K562 (cell line): ENCODE measurements at regions not wholly inside any gene's neighbourhood (a gene's known extent, or its start where the extent isn't known, plus 50 kb on each side); places are given as distances from the start of the nearest gene placed in this dataset.

ENCODE experiments used
- ATAC-seq: fragments of 200-7000 bp; cut with Tn5 transposase; 3 replicates; pipeline ENCODE4 v1.9.1; 2020; ENCODE audit warnings: moderate library complexity
- BruUV-seq: library from RNA; stranded (reverse); fragments of 400-500 nt; replicated peaks from 2 replicates; lab custom pipeline; 2021; lab: Mats Ljungman, UMichigan
- CTCF ChIA-PET: fragments of 300-600 bp; formaldehyde crosslinking; extraction: SDS; loops from one replicate; lab custom pipeline; 2021; ENCODE audit warnings: low intra/inter-chr PET ratio; lab: Yijun Ruan, JAX
- POLR2A ChIA-PET: fragments of 300-600, 350-650 bp; sonication (Branson Sonifier 250); formaldehyde crosslinking; extraction: SDS; loops from one replicate; lab custom pipeline; 2021; ENCODE audit warnings: antibody characterized with exemption, inconsistent platforms; lab: Yijun Ruan, JAX
- DNase-seq, 4 experiments: peaks; one replicate each; pipeline versions ENCODE4 v3.0.0 to v3.0.0-alpha.2; 2011 to 2018; ENCODE audit warnings: low spot score in 3 of 4, mixed read lengths in 3 of 4; ENCODE audit errors: extremely low read depth in 1 of 4
- FAIRE-seq: peaks from 2 replicates; lab custom pipeline; 2011; peaks lifted over from hg19 to GRCh38; lab: Jason Lieb, UNC
- H2AFZ ChIP-seq: 2 replicates; pipeline ENCODE4 v1.6.0; 2011; ENCODE audit warnings: low read depth, low read length, control low read depth, inconsistent platforms
- H3K27ac ChIP-seq: fragments of 200-600 bp; 3 replicates; pipeline ENCODE4 v1.8.0; 2011; ENCODE audit warnings: low read depth, mild to moderate bottlenecking, control low read depth, inconsistent platforms, low read length, moderate library complexity, mixed read lengths; ENCODE audit errors: extremely low read depth
- H3K27me3 ChIP-seq, 2 experiments: fragments of 300-600 bp in 1 of 2; 2 replicates in 1 of 2; 3 replicates in 1 of 2; pipeline versions ENCODE4 v1.6.0 to v1.8.0; 2011; ENCODE audit warnings: inconsistent platforms in 2 of 2, low read length in 2 of 2, mild to moderate bottlenecking in 1 of 2, mixed read lengths in 1 of 2, moderate library complexity in 1 of 2; ENCODE audit not compliant: control insufficient read depth in 2 of 2, insufficient read depth in 2 of 2
- H3K36me3 ChIP-seq: fragments of 300-600 bp; 3 replicates; pipeline ENCODE4 v1.8.0; 2011; ENCODE audit warnings: mild to moderate bottlenecking, low read length, inconsistent platforms; ENCODE audit not compliant: control insufficient read depth, insufficient read depth
- H3K4me1 ChIP-seq, 2 experiments: fragments of 200-600 bp in 1 of 2; replicated peaks in 1 of 2; 2 replicates in 1 of 2; 3 replicates in 1 of 2; pipeline versions ENCODE4 v1.5.1 to v1.8.0; 2011; ENCODE audit warnings: inconsistent platforms in 2 of 2, low read length in 2 of 2, mild to moderate bottlenecking in 1 of 2, mixed read lengths in 1 of 2, moderate library complexity in 1 of 2; ENCODE audit not compliant: control insufficient read depth in 2 of 2, insufficient read depth in 2 of 2
- H3K4me2 ChIP-seq: 2 replicates; pipeline ENCODE4 v1.6.1; 2011; ENCODE audit warnings: low read length, control low read depth, inconsistent platforms, mixed read lengths; ENCODE audit not compliant: insufficient read depth
- H3K4me3 ChIP-seq: fragments of 200-600 bp; sonication (generic), shearing (Covaris generic); 2 replicates; pipeline ENCODE4 v1.5.1; 2016; ENCODE audit warnings: control low read depth, inconsistent platforms
- H3K79me2 ChIP-seq: fragments of 200-600 bp; 3 replicates; pipeline ENCODE4 v1.8.0; 2011; ENCODE audit warnings: low read length, inconsistent platforms; ENCODE audit not compliant: control insufficient read depth, insufficient read depth
- H3K9ac ChIP-seq, 2 experiments: 2 replicates each; pipeline versions ENCODE4 v1.6.0 to v1.6.1; 2011; ENCODE audit warnings: low read depth in 2 of 2, low read length in 2 of 2, control low read depth in 1 of 2, inconsistent platforms in 1 of 2, mild to moderate bottlenecking in 1 of 2, mixed read lengths in 1 of 2; ENCODE audit not compliant: insufficient read depth in 1 of 2
- H3K9me1 ChIP-seq: one replicate; pipeline ENCODE4 v1.6.0; 2011; ENCODE audit warnings: inconsistent platforms, mild to moderate bottlenecking, low read length, moderate library complexity; ENCODE audit not compliant: control insufficient read depth, insufficient read depth
- H3K9me3 ChIP-seq: replicated peaks from 2 replicates; pipeline ENCODE4 v1.5.1; 2011; ENCODE audit warnings: low read depth, low read length, inconsistent platforms; ENCODE audit not compliant: control insufficient read depth, insufficient read depth
- H4K20me1 ChIP-seq: replicated peaks from 2 replicates; pipeline ENCODE4 v1.6.1; 2011; ENCODE audit warnings: low read length, inconsistent platforms, mixed read lengths; ENCODE audit not compliant: control insufficient read depth, insufficient read depth
- HDAC8 ChIP-seq: fragments of 450-650 bp; IDR thresholded peaks from 2 replicates; pipeline ENCODE4 v1.6.1; 2016; ENCODE audit warnings: mild to moderate bottlenecking, missing genetic modification characterization, moderate library complexity, missing compliant biosample characterization
- HINFP ChIP-seq: fragments of 450-650 bp; conservative IDR thresholded peaks from 2 replicates; pipeline ENCODE4 v1.6.1; 2016; ENCODE audit warnings: missing genetic modification characterization, low read depth, mild to moderate bottlenecking, control low read depth, missing compliant biosample characterization
- TSC22D4 ChIP-seq: fragments of 450-650 bp; IDR thresholded peaks from 2 replicates; pipeline ENCODE4 v1.6.1; 2016; ENCODE audit warnings: missing genetic modification characterization, missing biosample characterization, control low read depth
- ZFP30 ChIP-seq: fragments of 250-450 bp; sonication (Bioruptor Pico); IDR thresholded peaks from 2 replicates; pipeline ENCODE4 v1.8.0; 2022; ENCODE audit warnings: moderate library complexity, mild to moderate bottlenecking, inconsistent platforms, borderline replicate concordance
- ZMIZ1 ChIP-seq, 2 experiments: fragments of 150-350 bp in 1 of 2; IDR thresholded peaks; 2 replicates each; pipeline ENCODE4 v1.6.1; 2012 to 2016; ENCODE audit warnings: low read depth in 2 of 2, low read length in 2 of 2, mild to moderate bottlenecking in 1 of 2, moderate library complexity in 1 of 2
- ZNF316 ChIP-seq: fragments of 450-650 bp; IDR thresholded peaks from 2 replicates; pipeline ENCODE4 v1.6.1; 2016
- WGBS: fragments of 100-300 bp; shearing (Covaris generic); methylation state at CpG from one replicate; pipeline ENCODE4 v1.1.6; 2016; ENCODE audit warnings: low coverage, mixed read lengths; ENCODE audit not compliant: insufficient coverage; ENCODE audit errors: missing lambda C conversion rate; 5-methylcytosine and 5-hydroxymethylcytosine counted together
- in situ Hi-C: fragments of 300-500 bp; cut with MboI; formaldehyde crosslinking; loops from 4 replicates; pipeline ENCODE4 v1.15.0; 2018; ENCODE audit warnings: inconsistent platforms, mixed read lengths
- intact Hi-C: fragments of 100-400 bp; cut with micrococcal nuclease; formaldehyde crosslinking; loops from 2 replicates; pipeline ENCODE4 v1.14.2; 2022

DNA sequence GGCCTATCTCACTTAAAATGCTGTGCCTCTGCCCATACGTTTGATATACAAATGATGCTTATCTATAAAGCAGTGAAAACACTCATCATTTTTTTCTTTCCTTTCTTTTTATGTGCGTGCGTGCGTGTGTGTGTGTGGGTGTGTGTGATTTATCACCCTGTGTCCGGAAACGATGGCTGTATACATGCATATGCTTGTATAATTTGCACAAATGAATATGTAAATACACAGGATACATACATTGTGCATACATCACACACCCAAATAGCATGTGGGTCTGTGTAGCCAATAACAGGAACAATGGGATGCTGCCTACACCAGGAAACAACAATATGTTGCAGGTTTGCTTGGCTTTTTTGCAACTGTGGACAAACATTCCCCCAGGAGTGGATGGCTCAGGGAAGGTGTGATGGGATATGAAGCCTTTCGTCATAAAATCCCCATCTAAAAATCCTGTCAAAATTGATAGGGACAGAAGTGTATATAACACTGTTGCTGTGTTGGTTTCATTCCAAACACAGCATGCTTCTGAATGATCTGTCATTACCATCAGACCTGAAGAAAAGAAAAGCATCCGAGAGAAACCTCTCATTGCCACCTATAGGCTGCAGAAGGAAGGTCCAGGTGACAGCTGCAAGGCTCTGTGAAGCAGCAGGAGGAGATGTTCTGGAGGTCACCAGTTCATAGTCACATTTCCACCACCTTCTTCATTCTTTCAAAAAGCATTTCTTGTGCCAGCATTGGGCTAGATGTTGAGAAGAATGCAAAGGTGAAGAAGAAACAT lies 503.9 kb upstream of the NR2F2 start (continued):
- TF ChIP-seq ZMIZ1 (IDR thresholded peaks at IDR 0.05; ENCODE audit: low read depth in 2 of 2, low read length in 2 of 2) (no peak), HDAC8 (tag) (no peak)
- TF ChIP-seq, all 486 proteins: peak for 2

GRCh38 chr15:95829062-95829461 lies 501.4 kb upstream of the NR2F2 start:
- POLR2A ChIA-PET, result interaction anchor here (0.7 kb wide), 1 partner anchor 14 kb away, joined by 3 read pairs; no protein-coding TSS in a partner anchor
- CTCF ChIA-PET, result no interaction called here
- peaks cover 35% of the 10 kb centered on the region for H3K36me3 ChIP-seq
- no peak overlapping the region for H2AFZ ChIP-seq
- H4K20me1 ChIP-seq, result no peaks in the 10 kb centered on the region
- ATAC-seq, result no peak
- FAIRE-seq, result no peak
- no peak overlapping the region for H3K27ac ChIP-seq
- no peak for DNase-seq
- H3K9me1 ChIP-seq, result no peaks in the 10 kb centered on the region
- no peaks in the 10 kb centered on the region for H3K79me2 ChIP-seq
- TF ChIP-seq HINFP (tag), result no peak
- no peak for TF ChIP-seq ZFP30
- TF ChIP-seq ZNF316, result peak; percentile 52
- TF ChIP-seq TSC22D4 (tag), result no peak
- in situ Hi-C loops (no loop called here), intact Hi-C loops (no loop called here)
- WGBS, result 87% methylated on average over 5 of the region's 5 CpGs
- no peaks in the 10 kb centered on the region for H3K4me1 ChIP-seq
- H3K9me3 ChIP-seq, result no peaks in the 10 kb centered on the region
- H3K27me3 ChIP-seq, result no peaks in the 10 kb centered on the region
- H3K4me3 ChIP-seq, result no peak overlapping the region
- no TSS peak for BruUV-seq
- H3K4me2 ChIP-seq, result no peak overlapping the region
- H3K9ac ChIP-seq, result no peak overlapping the region
